H7 (cell line): ENCODE measurements at regions not wholly inside any gene's neighbourhood (a gene's known extent, or its start where the extent isn't known, plus 50 kb on each side); places are given as distances from the start of the nearest gene placed in this dataset.

Source experiments
- DNase-seq: peaks from one replicate; pipeline ENCODE4 v3.0.0; 2012
- H3K27me3 ChIP-seq: 2 replicates; pipeline ENCODE4 v1.6.0; 2011; ENCODE audit warnings: mild to moderate bottlenecking, low read length; ENCODE audit not compliant: control insufficient read depth, insufficient read depth
- H3K36me3 ChIP-seq: replicated peaks from 2 replicates; pipeline ENCODE4 v1.5.1; 2011; ENCODE audit warnings: low read length; ENCODE audit not compliant: control insufficient read depth, insufficient read depth
- H3K4me3 ChIP-seq: 2 replicates; pipeline ENCODE4 v1.5.1; 2011; ENCODE audit warnings: low read depth, mild to moderate bottlenecking, control low read depth, low read length, moderate library complexity; ENCODE audit not compliant: insufficient read depth

DNA sequence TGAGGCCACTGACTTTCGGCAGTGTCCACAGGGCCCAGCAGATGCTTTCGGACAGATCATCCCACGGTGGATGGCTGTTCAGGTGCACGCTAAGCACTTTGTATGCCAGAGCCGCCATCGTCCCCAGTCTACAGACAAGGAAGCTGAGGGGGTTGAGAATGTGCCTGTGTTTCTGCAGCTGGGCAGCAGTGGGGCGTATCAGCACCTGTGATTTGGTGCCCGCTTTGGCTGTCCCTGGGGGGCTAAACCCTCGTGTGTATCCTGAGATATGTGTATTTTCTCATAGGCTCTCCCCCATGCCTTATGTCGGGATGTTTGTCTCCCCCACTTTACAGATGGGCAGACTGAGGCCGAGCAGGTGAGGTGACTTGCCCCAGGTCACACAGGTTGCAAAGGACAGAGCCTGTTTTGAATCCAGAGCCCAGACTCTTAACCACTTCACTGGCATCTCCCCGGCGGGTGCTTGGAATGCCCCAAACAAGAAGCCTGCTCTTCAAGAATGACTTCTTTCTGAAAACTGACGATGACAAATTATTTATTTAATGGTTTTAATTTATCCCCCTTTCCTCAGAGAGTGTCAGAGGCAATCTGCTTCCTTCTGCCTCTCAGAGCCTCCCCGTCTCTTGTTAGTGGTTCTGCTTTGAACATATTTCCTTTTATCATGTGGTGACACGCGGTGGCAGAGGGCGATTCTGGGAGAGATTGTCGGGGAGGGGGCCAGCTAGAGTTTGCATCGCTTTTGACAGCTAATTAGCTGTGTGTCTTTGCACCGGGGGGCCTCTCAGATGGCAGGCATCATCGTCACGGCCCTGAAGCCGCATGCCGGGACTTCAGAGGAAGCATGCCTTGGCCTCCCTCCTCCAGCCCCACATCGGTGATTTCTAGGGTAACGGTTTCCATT is 149.6 kb upstream of the CIBAR2 start:
- Histone ChIP-seq H3K36me3 (no peaks in the 10 kb centered on the region), H3K27me3 (no peaks in the 10 kb centered on the region), H3K4me3 (no peak overlapping the region)
- DNase-seq: no peak

DNA sequence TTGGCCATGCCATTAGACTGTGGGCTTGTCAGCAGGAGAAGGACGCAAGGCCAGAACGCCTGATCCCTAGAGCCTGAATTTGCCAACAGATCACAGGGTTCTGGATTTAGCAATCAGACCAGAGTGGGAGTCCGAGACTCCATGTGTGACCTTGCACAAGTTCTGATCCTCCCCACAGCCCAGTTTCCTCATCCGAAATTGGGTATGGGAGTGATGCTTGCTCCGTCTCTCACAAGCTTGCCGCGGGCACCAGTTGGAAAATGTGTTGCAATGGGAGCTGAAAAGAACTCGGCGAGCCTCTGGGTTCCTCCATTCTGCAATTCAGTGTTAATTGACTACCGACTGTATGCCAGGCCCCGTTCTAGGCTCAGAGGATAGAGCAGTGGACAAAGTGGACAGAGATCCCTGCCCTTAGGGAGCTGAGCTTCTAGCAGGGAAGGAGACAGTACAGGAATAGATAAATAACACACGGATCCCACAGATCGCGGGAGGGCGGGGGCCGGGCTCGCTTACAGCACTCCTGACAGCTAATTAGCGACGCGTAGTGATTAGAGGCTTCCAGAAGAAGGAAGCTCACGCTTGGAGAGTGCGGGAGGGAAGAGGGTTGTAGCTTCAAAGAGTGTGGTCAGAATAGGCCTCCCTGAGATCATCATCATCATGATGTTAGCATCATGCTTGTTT is 150.4 kb upstream of the CIBAR2 start:
- Histone ChIP-seq H3K4me3 (no peak overlapping the region), H3K36me3 (no peaks in the 10 kb centered on the region), H3K27me3 (no peaks in the 10 kb centered on the region)
- DNase-seq: no peak

DNA sequence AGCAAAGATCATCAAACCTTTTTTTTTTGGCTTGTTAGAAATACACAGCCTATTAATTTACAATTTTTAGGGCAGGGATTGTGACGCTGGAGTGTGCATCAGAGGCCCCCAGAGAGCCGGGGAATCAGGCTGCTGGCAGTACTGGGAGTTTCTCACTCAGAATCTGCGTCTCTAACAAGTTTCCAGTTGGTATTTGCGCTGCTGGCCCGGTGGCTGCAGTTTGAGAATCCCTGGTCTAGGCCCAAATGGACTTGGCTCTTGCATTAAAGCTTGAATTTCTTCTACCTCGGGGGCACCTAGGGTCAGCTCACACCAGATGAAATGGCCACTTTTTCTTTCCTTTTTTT is 150.9 kb upstream of the CIBAR2 start:
- no peak for DNase-seq
- H3K36me3 ChIP-seq: no peaks in the 10 kb centered on the region
- no peaks in the 10 kb centered on the region for H3K27me3 ChIP-seq
- H3K4me3 ChIP-seq: no peak overlapping the region

DNA sequence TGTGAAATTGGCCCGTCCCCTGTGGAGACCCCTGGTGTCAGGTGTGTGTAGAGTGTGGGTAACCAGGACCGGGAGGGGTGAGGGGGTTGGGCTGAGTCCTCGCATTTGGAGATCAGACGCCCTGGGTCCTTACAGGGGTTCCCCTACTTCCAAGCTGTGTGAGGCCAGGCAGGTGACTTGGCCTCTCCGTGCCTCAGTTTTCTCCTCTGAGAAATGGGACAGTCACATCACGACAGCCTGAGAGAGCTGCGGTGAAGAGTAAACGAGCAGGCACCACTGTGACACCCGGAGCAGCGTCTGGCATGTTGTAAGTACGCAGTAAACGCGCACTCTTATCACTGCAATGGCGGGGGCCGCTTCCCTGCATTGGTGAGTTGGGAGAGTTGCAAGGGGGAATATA is 152.5 kb upstream of the CIBAR2 start:
- Histone ChIP-seq H3K4me3 (no peak overlapping the region), H3K36me3 (no peaks in the 10 kb centered on the region), H3K27me3 (no peaks in the 10 kb centered on the region)
- no peak for DNase-seq

DNA sequence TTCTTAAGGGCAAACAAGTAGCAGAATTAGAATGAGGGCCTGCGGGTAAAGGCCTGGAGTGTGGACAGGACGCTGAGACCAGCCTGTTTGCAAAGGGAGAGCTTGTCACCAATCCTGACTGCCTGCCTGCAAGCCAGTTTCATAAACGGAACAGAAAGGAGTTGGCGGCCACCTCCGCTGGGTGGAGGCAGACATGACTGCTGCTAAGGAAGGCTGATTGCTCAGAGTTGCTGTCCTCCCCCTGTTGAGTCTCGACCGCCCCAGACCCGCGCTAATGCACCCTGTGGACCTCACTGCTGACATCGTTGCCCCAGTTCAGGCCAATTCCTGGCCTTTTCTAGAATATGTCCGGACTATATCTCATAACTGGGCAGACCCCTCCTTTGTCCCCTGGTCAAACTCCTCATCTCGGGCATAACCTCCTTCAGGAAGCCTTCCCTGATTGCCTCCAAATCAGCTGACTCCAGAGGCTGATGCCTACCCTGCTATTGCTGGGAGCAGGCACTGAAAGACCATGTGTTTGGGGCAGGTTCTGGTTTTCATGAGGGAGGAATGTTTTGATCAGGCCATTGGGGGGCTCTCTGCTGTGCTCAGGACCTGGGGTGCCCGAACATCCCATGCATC is 153.0 kb upstream of the CIBAR2 start:
- Histone ChIP-seq H3K4me3 (no peak overlapping the region), H3K36me3 (no peaks in the 10 kb centered on the region), H3K27me3 (no peaks in the 10 kb centered on the region)
- no peak for DNase-seq

DNA sequence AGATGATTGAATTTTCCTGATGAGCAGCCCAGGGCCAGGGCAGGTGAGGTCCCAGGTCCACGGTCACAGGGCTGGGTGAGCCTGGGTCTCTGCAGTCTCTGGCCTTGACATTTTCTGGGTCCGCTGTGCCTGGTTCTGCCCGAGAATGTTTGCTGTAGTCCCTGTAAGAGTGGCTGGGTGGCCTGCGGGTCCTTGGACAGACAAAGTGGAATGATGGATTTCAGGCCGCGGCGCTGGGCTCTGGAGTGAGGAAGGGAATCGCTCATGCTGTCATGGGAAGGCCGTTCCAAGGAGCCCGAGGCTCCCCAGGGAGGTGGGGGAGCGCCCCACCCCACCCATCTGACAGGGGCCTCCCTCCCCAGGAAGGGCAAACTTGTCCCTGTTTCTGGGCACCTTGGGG is 153.5 kb upstream of the CIBAR2 start:
- Histone ChIP-seq H3K36me3 (no peaks in the 10 kb centered on the region), H3K27me3 (no peaks in the 10 kb centered on the region), H3K4me3 (no peak overlapping the region)
- DNase-seq: no peak

DNA sequence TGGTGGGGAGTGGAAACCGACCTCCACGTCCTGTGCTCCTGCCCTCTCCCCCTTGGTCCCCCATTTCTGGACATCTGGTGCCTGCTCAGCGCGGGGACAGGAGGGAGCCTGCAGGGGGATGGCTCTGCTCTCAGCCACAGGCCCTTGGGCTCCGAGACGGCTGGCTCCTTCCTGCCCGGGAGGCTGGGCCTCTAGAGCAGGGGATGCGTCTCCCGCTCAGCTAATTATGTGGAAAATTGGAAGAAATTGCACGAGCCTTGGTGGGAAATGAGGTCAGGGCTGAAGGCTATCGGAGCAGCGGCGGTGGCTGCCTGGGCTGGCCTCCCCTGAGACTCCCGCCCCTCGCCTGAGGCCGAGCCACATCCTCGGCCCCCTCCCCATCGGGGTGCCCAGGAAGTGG is 154.6 kb upstream of the CIBAR2 start:
- no peak overlapping the region for H3K4me3 ChIP-seq
- H3K36me3 ChIP-seq: no peaks in the 10 kb centered on the region
- DNase-seq: no peak
- H3K27me3 ChIP-seq: no peaks in the 10 kb centered on the region

DNA sequence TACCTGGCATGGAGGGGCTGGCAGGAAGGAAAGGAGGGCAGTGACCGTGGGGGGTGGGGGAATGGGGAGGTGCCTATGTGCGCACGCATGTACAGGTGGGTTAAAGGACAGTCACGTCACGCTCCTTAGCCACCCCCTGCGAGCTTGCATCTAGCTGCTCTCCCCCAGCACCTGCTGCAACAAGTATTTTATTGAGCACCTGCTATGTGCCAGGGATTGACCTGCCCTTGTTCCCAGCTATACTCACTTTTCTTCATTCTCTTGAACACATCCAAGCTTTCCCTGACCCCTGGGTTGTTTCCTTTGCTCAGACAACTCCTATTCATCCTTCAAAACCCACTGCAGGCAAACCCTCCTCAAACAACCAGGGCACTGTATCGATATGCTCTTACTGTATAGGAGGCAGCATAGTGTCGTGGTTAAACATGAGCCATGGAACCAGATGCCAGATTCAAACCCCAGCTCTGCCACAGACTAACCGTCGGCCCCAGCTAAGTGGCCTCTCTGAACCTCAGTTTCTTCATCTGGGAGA is 155.2 kb upstream of the CIBAR2 start:
- Histone ChIP-seq H3K4me3 (no peak overlapping the region), H3K36me3 (no peaks in the 10 kb centered on the region), H3K27me3 (no peaks in the 10 kb centered on the region)
- DNase-seq: no peak

DNA sequence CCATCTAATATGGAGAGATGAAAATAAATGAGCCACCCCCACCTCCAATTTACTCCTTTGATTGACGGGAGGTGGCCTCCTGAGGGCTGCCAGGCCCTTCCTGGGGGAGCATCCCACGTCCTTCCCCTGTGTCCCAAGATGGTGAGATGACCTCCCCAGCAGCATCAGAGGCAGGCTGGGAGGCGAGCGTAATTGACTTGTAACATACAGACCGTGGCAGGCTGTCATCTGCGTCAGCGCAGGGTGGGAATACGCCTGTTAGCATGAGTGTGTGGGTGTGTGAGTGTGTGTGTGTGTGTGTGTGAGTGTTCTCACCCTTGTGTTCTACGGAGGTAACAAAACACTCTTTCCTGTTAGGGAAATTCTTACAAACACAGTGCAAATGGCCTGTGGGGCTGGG is 156.9 kb upstream of the CIBAR2 start:
- Histone ChIP-seq H3K27me3 (no peaks in the 10 kb centered on the region), H3K4me3 (no peak overlapping the region), H3K36me3 (no peaks in the 10 kb centered on the region)
- no peak for DNase-seq

DNA sequence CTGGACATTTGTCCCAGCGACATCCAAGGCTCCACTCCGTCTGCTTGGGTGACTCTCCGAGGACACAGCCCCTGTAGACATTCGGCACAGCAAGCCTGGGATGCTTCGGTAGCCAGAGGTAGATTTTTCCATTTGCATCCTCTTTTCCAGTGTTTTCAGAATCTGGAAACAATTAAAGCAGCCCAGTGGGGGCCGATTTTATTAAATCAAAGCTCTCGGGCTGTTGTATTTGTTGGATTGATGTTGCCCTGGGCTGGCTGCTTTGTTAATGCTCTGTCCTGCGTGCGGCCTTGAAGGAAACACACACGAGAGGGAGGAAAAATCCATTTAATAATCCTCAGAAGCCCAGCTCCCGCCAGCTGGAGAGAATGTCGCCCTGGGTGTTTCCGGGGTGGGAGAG is 158.1 kb upstream of the CIBAR2 start:
- H3K27me3 ChIP-seq: no peaks in the 10 kb centered on the region
- no peak overlapping the region for H3K4me3 ChIP-seq
- no peak for DNase-seq
- no peaks in the 10 kb centered on the region for H3K36me3 ChIP-seq

DNA sequence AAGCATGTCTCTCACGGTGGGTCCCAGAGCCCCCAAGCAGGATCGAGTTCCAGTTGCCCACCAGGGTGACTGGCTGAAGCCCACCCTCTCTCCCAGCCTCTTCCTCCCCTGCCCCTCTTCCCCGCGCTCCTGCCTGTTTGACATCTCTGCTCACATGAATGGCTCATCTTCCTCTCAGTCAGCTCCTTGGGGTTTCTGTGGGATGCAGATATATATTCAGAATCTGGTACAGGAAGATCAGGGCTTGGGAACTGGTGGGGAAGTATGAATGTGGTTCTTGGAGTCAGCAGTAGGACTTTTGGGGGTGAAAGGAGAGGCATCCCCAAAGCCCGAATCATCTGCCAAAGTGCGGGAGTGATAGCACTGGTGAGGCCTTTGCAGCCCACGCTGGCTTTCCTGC is 158.9 kb upstream of the CIBAR2 start:
- no peaks in the 10 kb centered on the region for H3K36me3 ChIP-seq
- no peak for DNase-seq

DNA sequence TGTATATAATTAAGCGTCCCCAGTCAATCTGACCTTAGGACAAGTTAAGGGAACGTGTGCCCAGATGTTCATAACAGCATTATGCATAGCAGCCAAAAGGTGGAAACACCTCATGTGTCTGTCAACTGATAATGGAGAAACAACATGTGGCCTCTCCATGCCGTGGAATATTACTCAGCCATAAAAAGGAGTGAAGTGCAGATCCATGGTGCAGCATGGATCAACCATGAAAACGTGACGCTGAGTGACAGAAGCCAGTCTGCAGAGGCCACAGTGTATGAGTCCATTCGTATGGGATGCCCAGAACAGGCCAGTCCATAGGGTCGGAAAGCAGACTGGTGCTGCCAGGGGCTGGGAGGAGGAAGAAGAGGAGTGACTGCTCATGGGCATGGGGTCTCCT is 161.0 kb upstream of the CIBAR2 start:
- no peaks in the 10 kb centered on the region for H3K27me3 ChIP-seq
- DNase-seq: no peak
- H3K4me3 ChIP-seq: no peak overlapping the region
- H3K36me3 ChIP-seq: no peaks in the 10 kb centered on the region

More for the DNA sequence above, 158.9 kb upstream of the CIBAR2 start:
- H3K27me3 ChIP-seq: no peaks in the 10 kb centered on the region
- H3K4me3 ChIP-seq: no peak overlapping the region

DNA sequence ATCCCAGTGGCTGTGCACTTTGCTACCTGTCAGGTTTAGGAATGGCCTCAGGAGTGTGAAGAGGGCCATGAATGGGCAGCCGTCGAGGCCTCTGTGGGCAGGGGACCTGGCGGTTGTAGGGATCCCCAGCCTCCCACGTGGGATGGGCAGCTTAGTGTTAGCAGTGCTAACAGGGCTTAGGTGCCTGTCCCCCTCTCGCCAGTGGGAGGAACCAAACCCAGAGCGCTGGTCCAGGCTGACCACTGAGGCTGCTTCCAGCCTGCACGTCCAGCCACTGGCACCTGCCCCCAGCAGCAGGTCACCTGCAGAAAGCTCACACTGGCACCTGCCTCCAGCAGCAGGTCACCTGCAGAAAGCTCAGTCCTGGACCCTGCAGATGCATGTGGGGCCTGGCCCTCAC is 162.2 kb upstream of the CIBAR2 start:
- Histone ChIP-seq H3K36me3 (no peaks in the 10 kb centered on the region), H3K4me3 (no peak overlapping the region), H3K27me3 (no peaks in the 10 kb centered on the region)
- DNase-seq: no peak

DNA sequence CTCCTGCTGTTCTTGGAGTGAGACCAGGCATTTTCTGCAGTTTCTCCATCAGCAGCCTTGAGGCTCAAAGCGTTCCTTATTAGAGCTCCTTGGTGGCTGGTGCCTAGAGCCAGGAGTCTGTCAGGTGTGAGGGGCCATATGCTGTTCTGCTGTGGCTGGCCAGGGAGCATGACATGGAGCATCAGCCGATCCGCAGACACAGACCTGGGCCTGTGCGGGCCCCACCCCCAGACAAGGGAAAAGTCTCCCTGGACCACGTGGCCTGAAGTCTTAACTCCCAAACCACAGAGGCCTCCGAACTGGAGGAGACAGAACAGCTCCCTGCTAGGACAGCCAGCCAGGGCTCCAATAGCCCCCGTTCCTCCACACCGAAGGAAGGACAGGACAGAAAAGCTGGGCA is 162.7 kb upstream of the CIBAR2 start:
- Histone ChIP-seq H3K27me3 (no peaks in the 10 kb centered on the region), H3K36me3 (no peaks in the 10 kb centered on the region), H3K4me3 (no peak overlapping the region)
- no peak for DNase-seq
